GM06990 (cell line): ENCODE measurements at regions not wholly inside any gene's neighbourhood (a gene's known extent, or its start where the extent isn't known, plus 50 kb on each side); places are given as distances from the start of the nearest gene placed in this dataset.
"Not testable (repeated sequence)": the region's sequence is repeated elsewhere in the genome, so short reads cannot be mapped to it uniquely, and the experiment has no call there.

ENCODE experiments used
- DNase-seq: peaks from one replicate; pipeline ENCODE4 v3.0.0-alpha.2; 2011; ENCODE audit not compliant: insufficient read length; ENCODE audit errors: extremely low read depth
- H3K27me3 ChIP-seq: replicated peaks from 2 replicates; pipeline ENCODE4 v1.6.0; 2011; ENCODE audit warnings: low read length; ENCODE audit not compliant: control insufficient read depth, insufficient read depth
- H3K36me3 ChIP-seq: 2 replicates; pipeline ENCODE4 v1.5.1; 2011; ENCODE audit warnings: low read length; ENCODE audit not compliant: control insufficient read depth, insufficient read depth
- H3K4me3 ChIP-seq: replicated peaks from 2 replicates; pipeline ENCODE4 v1.5.1; 2011; ENCODE audit warnings: low read depth, mild to moderate bottlenecking, control low read depth, low read length
- CTCF ChIP-seq: IDR thresholded peaks from 2 replicates; pipeline ENCODE4 v1.5.1; 2011; ENCODE audit warnings: low read length, control low read depth, mild to moderate bottlenecking, inconsistent platforms; ENCODE audit not compliant: insufficient read depth, poor library complexity, severe bottlenecking

- no peak for DNase-seq
- Histone ChIP-seq H3K36me3 (no peaks in the 10 kb centered on the region), H3K27me3 (no peaks in the 10 kb centered on the region), H3K4me3 (no peak overlapping the region)
- no peak for TF ChIP-seq CTCF
Measured at GRCh38 chr3:104245981-104246380, 1120.7 kb upstream of the ALCAM start.

- no peaks in the 10 kb centered on the region for H3K36me3 ChIP-seq
- DNase-seq, result no peak
- no peaks in the 10 kb centered on the region for H3K27me3 ChIP-seq
- H3K4me3 ChIP-seq, result no peak overlapping the region
- no peak for TF ChIP-seq CTCF
Measured at GRCh38 chr3:104257486-104257885, 1109.2 kb upstream of the ALCAM start.

- DNase-seq, result no peak
- H3K27me3 ChIP-seq, result no peaks in the 10 kb centered on the region
- H3K4me3 ChIP-seq, result no peak overlapping the region
- no peaks in the 10 kb centered on the region for H3K36me3 ChIP-seq
- TF ChIP-seq CTCF, result no peak
Measured at GRCh38 chr3:104263477-104263876, 1103.2 kb upstream of the ALCAM start.

- H3K36me3 ChIP-seq, DNase-seq, H3K27me3 ChIP-seq, H3K4me3 ChIP-seq: not testable (repeated sequence)
Measured at GRCh38 chr3:104266219-104266618, 1100.5 kb upstream of the ALCAM start.

GRCh38 chr3:104269771-104270170, 1096.9 kb upstream of the ALCAM start:
- Histone ChIP-seq H3K4me3 (no peak overlapping the region), H3K36me3 (no peaks in the 10 kb centered on the region), H3K27me3 (no peaks in the 10 kb centered on the region)
- TF ChIP-seq CTCF, result no peak
- DNase-seq, result no peak

- DNase-seq, result no peak
- Histone ChIP-seq H3K36me3 (no peaks in the 10 kb centered on the region), H3K4me3 (no peak overlapping the region), H3K27me3 (no peaks in the 10 kb centered on the region)
- peak; percentile 72 for TF ChIP-seq CTCF
Measured at GRCh38 chr3:104273046-104273649, 1093.6 kb upstream of the ALCAM start.
